SK-N-SH treated with all-trans-retinoic acid at 6 μM for 48 hours (cell line): ENCODE measurements at regions not wholly inside any gene's neighbourhood (a gene's known extent, or its start where the extent isn't known, plus 50 kb on each side); places are given as distances from the start of the nearest gene placed in this dataset.

ENCODE experiments used
- BACH2 ChIP-seq: fragments of 250-450 bp; sonication (Bioruptor Pico); IDR thresholded peaks from 2 replicates; pipeline ENCODE4 v1.9.0; 2021; ENCODE audit warnings: mild to moderate bottlenecking, borderline replicate concordance
- CSDC2 ChIP-seq: fragments of 250-450 bp; sonication (Bioruptor Pico); IDR thresholded peaks from 2 replicates; pipeline ENCODE4 v1.5.0; 2020; ENCODE audit warnings: mild to moderate bottlenecking, moderate library complexity
- ESRRG ChIP-seq: fragments of 250-450 bp; sonication (Bioruptor Pico); IDR thresholded peaks from 2 replicates; pipeline ENCODE4 v1.6.1; 2021; ENCODE audit warnings: mild to moderate bottlenecking
- RARB ChIP-seq: fragments of 250-450 bp; sonication (Bioruptor Pico); IDR thresholded peaks from 2 replicates; pipeline ENCODE4 v1.8.0; 2021; ENCODE audit warnings: mild to moderate bottlenecking, moderate library complexity
- SNAI2 ChIP-seq: fragments of 250-450 bp; sonication (Bioruptor Pico); IDR thresholded peaks from 2 replicates; pipeline ENCODE4 v1.5.0; 2020; ENCODE audit warnings: mild to moderate bottlenecking, moderate library complexity
- ZC3H10 ChIP-seq: fragments of 250-450 bp; sonication (Bioruptor Pico); IDR thresholded peaks from 2 replicates; pipeline ENCODE4 v1.5.1; 2021; ENCODE audit warnings: mild to moderate bottlenecking, moderate library complexity
- ZFP30 ChIP-seq: fragments of 450-650 bp; formaldehyde crosslinking; IDR thresholded peaks from 2 replicates; pipeline ENCODE4 v1.5.0; 2022; ENCODE audit warnings: mild to moderate bottlenecking, moderate library complexity
- ZNF70 ChIP-seq: fragments of 450-650 bp; formaldehyde crosslinking; IDR thresholded peaks from 2 replicates; pipeline ENCODE4 v1.5.0; 2020; ENCODE audit warnings: mild to moderate bottlenecking, moderate library complexity
- TF ChIP-seq, protein P1 (sequence below): fragments of 250-450 bp; sonication (Bioruptor Pico); IDR thresholded peaks from 2 replicates; pipeline ENCODE4 v1.5.1; 2020; ENCODE audit warnings: low read depth, mild to moderate bottlenecking, moderate library complexity
- TF ChIP-seq, protein P2 (sequence below): fragments of 250-450 bp; sonication (Bioruptor Pico); IDR thresholded peaks from 2 replicates; pipeline ENCODE4 v1.5.1; 2021; ENCODE audit warnings: mild to moderate bottlenecking, moderate library complexity
- TF ChIP-seq, protein P3 (sequence below): fragments of 250-450 bp; sonication (Bioruptor Pico); IDR thresholded peaks from 2 replicates; pipeline ENCODE4 v1.8.0; 2020; ENCODE audit warnings: mild to moderate bottlenecking, moderate library complexity, borderline replicate concordance

DNA sequence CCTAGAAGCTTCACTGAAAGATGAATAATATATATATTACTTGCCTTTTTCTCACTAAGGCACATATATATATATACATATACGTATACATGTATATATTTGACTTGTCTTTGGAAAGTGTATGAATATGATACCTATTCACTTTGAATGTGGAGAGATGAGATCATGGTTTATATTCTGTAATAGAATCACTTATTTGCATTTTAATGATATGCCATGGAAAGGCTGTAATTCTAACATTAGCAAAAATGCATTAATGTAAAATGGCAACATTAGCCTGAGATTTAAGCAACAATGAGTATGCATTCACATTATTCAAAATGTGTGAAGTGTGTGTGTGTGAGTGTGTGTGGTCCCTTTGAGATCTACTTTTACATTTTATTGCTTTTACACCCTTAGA lies 54.5 kb upstream of the PRKD1 start:
- TF ChIP-seq SNAI2 (CRISPR knock-in tag) (no peak), RARB (CRISPR knock-in tag) (no peak), ESRRG (CRISPR knock-in tag) (no peak), ZFP30 (CRISPR knock-in tag) (no peak), BACH2 (CRISPR knock-in tag) (no peak), ZC3H10 (no peak), ZNF70 (CRISPR knock-in tag) (no peak), CSDC2 (no peak)
- TF ChIP-seq, protein P1, sequence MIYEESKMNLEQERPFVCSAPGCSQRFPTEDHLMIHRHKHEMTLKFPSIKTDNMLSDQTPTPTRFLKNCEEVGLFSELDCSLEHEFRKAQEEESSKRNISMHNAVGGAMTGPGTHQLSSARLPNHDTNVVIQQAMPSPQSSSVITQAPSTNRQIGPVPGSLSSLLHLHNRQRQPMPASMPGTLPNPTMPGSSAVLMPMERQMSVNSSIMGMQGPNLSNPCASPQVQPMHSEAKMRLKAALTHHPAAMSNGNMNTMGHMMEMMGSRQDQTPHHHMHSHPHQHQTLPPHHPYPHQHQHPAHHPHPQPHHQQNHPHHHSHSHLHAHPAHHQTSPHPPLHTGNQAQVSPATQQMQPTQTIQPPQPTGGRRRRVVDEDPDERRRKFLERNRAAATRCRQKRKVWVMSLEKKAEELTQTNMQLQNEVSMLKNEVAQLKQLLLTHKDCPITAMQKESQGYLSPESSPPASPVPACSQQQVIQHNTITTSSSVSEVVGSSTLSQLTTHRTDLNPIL (CRISPR knock-in tag) = no peak
- TF ChIP-seq, protein P2, sequence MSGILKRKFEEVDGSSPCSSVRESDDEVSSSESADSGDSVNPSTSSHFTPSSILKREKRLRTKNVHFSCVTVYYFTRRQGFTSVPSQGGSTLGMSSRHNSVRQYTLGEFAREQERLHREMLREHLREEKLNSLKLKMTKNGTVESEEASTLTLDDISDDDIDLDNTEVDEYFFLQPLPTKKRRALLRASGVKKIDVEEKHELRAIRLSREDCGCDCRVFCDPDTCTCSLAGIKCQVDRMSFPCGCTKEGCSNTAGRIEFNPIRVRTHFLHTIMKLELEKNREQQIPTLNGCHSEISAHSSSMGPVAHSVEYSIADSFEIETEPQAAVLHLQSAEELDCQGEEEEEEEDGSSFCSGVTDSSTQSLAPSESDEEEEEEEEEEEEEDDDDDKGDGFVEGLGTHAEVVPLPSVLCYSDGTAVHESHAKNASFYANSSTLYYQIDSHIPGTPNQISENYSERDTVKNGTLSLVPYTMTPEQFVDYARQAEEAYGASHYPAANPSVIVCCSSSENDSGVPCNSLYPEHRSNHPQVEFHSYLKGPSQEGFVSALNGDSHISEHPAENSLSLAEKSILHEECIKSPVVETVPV (CRISPR knock-in tag) = no peak
- TF ChIP-seq, protein P3, sequence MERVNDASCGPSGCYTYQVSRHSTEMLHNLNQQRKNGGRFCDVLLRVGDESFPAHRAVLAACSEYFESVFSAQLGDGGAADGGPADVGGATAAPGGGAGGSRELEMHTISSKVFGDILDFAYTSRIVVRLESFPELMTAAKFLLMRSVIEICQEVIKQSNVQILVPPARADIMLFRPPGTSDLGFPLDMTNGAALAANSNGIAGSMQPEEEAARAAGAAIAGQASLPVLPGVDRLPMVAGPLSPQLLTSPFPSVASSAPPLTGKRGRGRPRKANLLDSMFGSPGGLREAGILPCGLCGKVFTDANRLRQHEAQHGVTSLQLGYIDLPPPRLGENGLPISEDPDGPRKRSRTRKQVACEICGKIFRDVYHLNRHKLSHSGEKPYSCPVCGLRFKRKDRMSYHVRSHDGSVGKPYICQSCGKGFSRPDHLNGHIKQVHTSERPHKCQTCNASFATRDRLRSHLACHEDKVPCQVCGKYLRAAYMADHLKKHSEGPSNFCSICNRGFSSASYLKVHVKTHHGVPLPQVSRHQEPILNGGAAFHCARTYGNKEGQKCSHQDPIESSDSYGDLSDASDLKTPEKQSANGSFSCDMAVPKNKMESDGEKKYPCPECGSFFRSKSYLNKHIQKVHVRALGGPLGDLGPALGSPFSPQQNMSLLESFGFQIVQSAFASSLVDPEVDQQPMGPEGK (CRISPR knock-in tag) = no peak
